SU-DHL-6 (cell line): ENCODE measurements at regions not wholly inside any gene's neighbourhood (a gene's known extent, or its start where the extent isn't known, plus 50 kb on each side); places are given as distances from the start of the nearest gene placed in this dataset.

ENCODE experiments used
- H2AFZ ChIP-seq: fragments of 200-600 bp; sonication (generic); 2 replicates; pipeline ENCODE4 v1.6.1; 2014; ENCODE audit warnings: low read depth, mild to moderate bottlenecking, moderate library complexity, mixed read lengths, antibody characterized with exemption, low read length; ENCODE audit not compliant: severe bottlenecking
- H3F3A ChIP-seq: fragments of 200-600 bp; shearing (Covaris generic); 2 replicates; pipeline ENCODE4 v1.6.0; 2016; ENCODE audit warnings: antibody characterized with exemption, mild to moderate bottlenecking; ENCODE audit not compliant: insufficient read depth
- H3K27ac ChIP-seq: fragments of 200-600 bp; sonication (generic); 2 replicates; pipeline ENCODE4 v1.5.1; 2016; ENCODE audit warnings: low read depth, mild to moderate bottlenecking, low read length, moderate library complexity, mixed read lengths
- H3K27me3 ChIP-seq: fragments of 200-600 bp; sonication (generic), shearing (Covaris generic); 2 replicates; pipeline ENCODE4 v1.6.0; 2014; ENCODE audit warnings: mild to moderate bottlenecking, low read length
- H3K36me3 ChIP-seq: fragments of 200-600 bp; sonication (generic); 2 replicates; pipeline ENCODE4 v1.6.1; 2014; ENCODE audit warnings: mild to moderate bottlenecking, low read length, mixed read lengths
- H3K4me2 ChIP-seq: fragments of 300-600, 200-600 bp; shearing (Covaris generic), sonication (generic); 2 replicates; pipeline ENCODE4 v1.6.0; 2014; ENCODE audit warnings: low read length, low read depth, mild to moderate bottlenecking; ENCODE audit not compliant: poor library complexity, severe bottlenecking
- H3K4me3 ChIP-seq: fragments of 200-600 bp; sonication (generic); 2 replicates; pipeline ENCODE4 v1.5.1; 2014; ENCODE audit warnings: antibody characterized with exemption, low read length, mild to moderate bottlenecking, mixed read lengths; ENCODE audit not compliant: insufficient read depth, poor library complexity, severe bottlenecking
- H3K79me2 ChIP-seq: fragments of 200-600 bp; sonication (generic); 2 replicates; pipeline ENCODE4 v1.6.1; 2014; ENCODE audit warnings: mild to moderate bottlenecking, low read length, moderate library complexity; ENCODE audit not compliant: insufficient read depth
- H3K9ac ChIP-seq: fragments of 200-600 bp; sonication (generic); 2 replicates; pipeline ENCODE4 v1.7.0; 2014; ENCODE audit warnings: mild to moderate bottlenecking, low read length
- H3K9me2 ChIP-seq: fragments of 200-600 bp; sonication (generic); replicated peaks from 2 replicates; pipeline ENCODE4 v1.6.1; 2014; ENCODE audit warnings: low read length; ENCODE audit not compliant: insufficient read depth
- H3K9me3 ChIP-seq: fragments of 200-600 bp; sonication (generic); 2 replicates; pipeline ENCODE4 v1.6.1; 2014; ENCODE audit warnings: low read length, mixed read lengths; ENCODE audit not compliant: insufficient read depth
- H4K20me1 ChIP-seq: fragments of 200-600 bp; sonication (generic); 2 replicates; pipeline ENCODE4 v1.6.1; 2014; ENCODE audit warnings: low read depth, mild to moderate bottlenecking, antibody characterized with exemption, low read length, moderate library complexity, mixed read lengths
- EZH2phosphoT487 ChIP-seq: fragments of 200-600 bp; sonication (generic), shearing (Covaris generic); conservative IDR thresholded peaks from 2 replicates; pipeline ENCODE4 v1.6.1; 2018; ENCODE audit warnings: mild to moderate bottlenecking, antibody characterized with exemption, low read length, moderate library complexity, mixed read lengths
- TF ChIP-seq, protein P1 (sequence below): fragments of 200-600 bp; sonication (generic); IDR thresholded peaks from one replicate; pipeline ENCODE4 v1.5.1; 2017; ENCODE audit warnings: antibody characterized with exemption, mild to moderate bottlenecking, low read length, moderate library complexity; ENCODE audit not compliant: insufficient read depth, poor library complexity, severe bottlenecking

DNA sequence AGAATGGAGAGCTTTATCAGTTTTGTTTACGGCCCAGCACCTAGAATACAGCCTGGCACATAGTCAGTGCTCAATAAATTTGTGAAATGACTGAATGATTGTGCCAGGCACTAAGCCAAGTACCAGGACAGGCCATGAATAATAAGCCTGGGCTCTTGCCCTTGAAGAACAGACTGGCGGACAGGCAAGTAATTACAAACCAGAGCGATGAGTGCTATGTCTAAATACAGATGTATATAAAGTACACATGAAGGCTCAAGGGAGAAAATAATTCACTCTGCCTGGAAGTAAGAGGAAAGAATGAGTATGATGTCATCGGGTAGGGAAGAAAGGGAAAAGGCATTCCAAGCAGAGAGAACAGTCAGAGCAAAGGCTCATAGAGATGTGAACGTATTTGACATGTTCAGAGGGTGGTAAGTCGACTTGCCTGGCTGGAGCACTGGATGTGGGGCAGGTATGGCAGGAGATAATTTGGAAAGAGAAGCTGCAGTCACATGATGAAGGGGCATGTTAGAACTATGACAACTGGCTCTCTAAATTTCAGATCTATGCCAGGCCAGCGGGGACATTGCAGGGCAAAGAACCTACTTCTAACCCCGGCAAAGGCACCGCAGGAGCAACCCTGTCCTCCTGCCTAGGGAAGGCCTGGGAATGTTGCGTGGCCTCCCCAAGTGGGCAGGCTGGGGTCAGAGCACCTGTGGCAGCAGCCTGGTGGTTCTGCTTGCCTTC lies 94.9 kb upstream of the EPCAM start:
- TF ChIP-seq, protein P1, sequence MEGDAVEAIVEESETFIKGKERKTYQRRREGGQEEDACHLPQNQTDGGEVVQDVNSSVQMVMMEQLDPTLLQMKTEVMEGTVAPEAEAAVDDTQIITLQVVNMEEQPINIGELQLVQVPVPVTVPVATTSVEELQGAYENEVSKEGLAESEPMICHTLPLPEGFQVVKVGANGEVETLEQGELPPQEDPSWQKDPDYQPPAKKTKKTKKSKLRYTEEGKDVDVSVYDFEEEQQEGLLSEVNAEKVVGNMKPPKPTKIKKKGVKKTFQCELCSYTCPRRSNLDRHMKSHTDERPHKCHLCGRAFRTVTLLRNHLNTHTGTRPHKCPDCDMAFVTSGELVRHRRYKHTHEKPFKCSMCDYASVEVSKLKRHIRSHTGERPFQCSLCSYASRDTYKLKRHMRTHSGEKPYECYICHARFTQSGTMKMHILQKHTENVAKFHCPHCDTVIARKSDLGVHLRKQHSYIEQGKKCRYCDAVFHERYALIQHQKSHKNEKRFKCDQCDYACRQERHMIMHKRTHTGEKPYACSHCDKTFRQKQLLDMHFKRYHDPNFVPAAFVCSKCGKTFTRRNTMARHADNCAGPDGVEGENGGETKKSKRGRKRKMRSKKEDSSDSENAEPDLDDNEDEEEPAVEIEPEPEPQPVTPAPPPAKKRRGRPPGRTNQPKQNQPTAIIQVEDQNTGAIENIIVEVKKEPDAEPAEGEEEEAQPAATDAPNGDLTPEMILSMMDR, result no peak
- TF ChIP-seq EZH2phosphoT487, result no peak
- Histone ChIP-seq H3K9ac (no peak overlapping the region), H3K27me3 (no peaks in the 10 kb centered on the region), H3F3A (no peaks in the 10 kb centered on the region), H2AFZ (no peak overlapping the region), H3K27ac (no peak overlapping the region), H3K79me2 (no peaks in the 10 kb centered on the region), H4K20me1 (no peaks in the 10 kb centered on the region), H3K9me3 (no peaks in the 10 kb centered on the region), H3K4me2 (no peak overlapping the region), H3K4me3 (no peak overlapping the region), H3K36me3 (no peaks in the 10 kb centered on the region), H3K9me2 (no peaks in the 10 kb centered on the region)

- no peak overlapping the region for H3K4me3 ChIP-seq
- H3K36me3 ChIP-seq, result no peaks in the 10 kb centered on the region
These were observed 96.0 kb upstream of the EPCAM start for GRCh38 chr2:47272905-47273758.

DNA sequence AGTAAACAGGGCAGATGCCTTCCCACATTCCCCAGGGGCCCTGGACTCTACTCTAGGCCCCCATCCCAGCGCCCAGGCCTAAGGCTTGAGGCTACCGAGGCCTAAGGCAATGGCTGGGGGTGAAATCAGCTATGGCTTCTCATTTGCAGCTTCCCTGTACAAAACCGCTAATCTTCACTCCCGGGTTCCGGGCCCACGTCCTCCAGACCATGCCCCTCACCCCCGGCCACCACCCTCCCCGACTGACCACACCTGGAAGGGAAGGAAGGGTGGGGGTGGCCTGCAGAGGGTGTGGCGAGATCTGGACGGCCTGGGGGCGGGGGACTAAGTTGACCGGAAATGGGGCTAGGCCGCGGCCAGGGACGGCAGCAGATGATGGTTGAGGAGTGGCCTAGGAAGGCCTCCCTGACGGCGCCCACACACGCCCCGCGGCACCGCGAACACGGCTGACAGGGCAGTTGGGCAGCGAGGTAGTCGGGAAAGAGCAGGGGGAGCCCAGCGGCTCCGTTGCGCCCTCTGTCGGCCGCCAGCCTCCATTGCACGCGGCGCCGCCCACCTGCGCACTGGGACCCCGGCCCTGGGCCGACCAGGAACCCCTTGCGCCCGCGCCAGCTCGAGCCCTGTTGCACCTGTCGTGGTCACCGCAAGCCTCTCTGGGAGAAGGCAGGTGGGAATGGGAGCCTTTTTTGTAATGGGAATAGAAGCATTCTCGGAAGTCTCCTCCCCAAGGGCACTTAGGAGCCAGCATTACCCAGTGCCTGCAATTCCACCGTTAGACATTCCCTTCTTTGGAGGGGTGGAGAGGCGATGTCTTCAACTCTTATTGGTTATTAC lies 95.9 kb upstream of the CALM2 start:
- Histone ChIP-seq H3F3A (no peaks in the 10 kb centered on the region), H3K4me3 (no peak overlapping the region), H3K9me2 (no peaks in the 10 kb centered on the region), H3K27me3 (no peaks in the 10 kb centered on the region), H3K9ac (peak overlapping the region; percentile 33; the same call in 1 of the 2 replicates), H3K4me2 (peak overlapping the region; percentile 40), H3K9me3 (no peaks in the 10 kb centered on the region), H2AFZ (peak overlapping the region; percentile 88), H3K79me2 (no peaks in the 10 kb centered on the region), H4K20me1 (no peaks in the 10 kb centered on the region), H3K36me3 (no peaks in the 10 kb centered on the region), H3K27ac (no peak overlapping the region)
- TF ChIP-seq, protein P1, result peak; percentile 97
- TF ChIP-seq EZH2phosphoT487, result no peak

More at GRCh38 chr2:47272905-47273758, 96.0 kb upstream of the EPCAM start:
- no peak overlapping the region for H2AFZ ChIP-seq
- H3K79me2 ChIP-seq, result no peaks in the 10 kb centered on the region
- H4K20me1 ChIP-seq, result no peaks in the 10 kb centered on the region
- no peak for TF ChIP-seq EZH2phosphoT487
- TF ChIP-seq, protein P1, result no peak
- peak overlapping the region; percentile 40 for H3K4me2 ChIP-seq
- no peak overlapping the region for H3K27ac ChIP-seq
- H3F3A ChIP-seq, result no peaks in the 10 kb centered on the region
- no peaks in the 10 kb centered on the region for H3K9me3 ChIP-seq
- no peaks in the 10 kb centered on the region for H3K27me3 ChIP-seq
- H3K9ac ChIP-seq, result no peak overlapping the region
- no peaks in the 10 kb centered on the region for H3K9me2 ChIP-seq
